Astrocyte (in vitro differentiated cells and primary cell): ENCODE measurements at regions not wholly inside any gene's neighbourhood (a gene's known extent, or its start where the extent isn't known, plus 50 kb on each side); places are given as distances from the start of the nearest gene placed in this dataset.

Experiments
- CTCF ChIP-seq: IDR thresholded peaks from 2 replicates; pipeline ENCODE4 v1.5.1; 2011; ENCODE audit warnings: low read depth, mild to moderate bottlenecking, inconsistent platforms, low read length, moderate library complexity; ENCODE audit not compliant: insufficient read depth
- EZH2 ChIP-seq: IDR thresholded peaks from 2 replicates; pipeline ENCODE4 v1.6.1; 2012; ENCODE audit warnings: mild to moderate bottlenecking, low read length, inconsistent platforms; ENCODE audit not compliant: insufficient read depth

DNA sequence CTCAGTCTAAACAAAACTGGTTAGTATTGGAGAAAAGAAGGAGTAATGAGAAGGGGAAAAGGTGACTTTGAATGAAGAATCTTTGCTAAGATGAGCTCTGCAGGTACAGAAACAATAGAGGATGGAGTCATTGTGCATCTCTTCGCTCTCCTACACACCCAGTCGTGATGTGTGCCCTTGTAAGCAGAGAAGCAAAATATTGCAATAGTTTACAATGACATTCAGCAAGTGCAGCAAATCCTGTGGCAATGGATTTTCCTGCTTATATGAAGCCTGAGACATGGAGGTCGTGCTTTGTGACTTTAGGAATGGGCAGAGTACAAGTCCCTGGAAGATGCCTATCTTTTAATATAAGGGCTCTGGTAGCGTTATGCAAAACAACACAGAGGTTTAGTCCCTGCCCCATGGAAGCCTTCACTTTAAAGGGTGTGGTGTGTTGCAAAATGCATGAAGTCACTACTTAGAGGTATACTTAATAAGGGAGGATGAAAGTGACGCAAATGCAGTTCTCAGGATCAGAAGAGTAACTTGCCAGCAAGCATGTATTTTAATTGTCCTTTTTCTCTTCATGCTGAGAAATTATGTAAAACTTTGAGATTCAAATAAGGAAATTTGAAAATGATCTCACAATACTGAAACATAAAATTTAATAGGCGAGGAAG, 88.0 kb upstream of the IVNS1ABP start:
- TF ChIP-seq EZH2 (no peak), CTCF (no peak)
